GM19395 (cell line): ENCODE measurements at regions not wholly inside any gene's neighbourhood (a gene's known extent, or its start where the extent isn't known, plus 50 kb on each side); places are given as distances from the start of the nearest gene placed in this dataset.
"Not testable (repeated sequence)": the region's sequence is repeated elsewhere in the genome, so short reads cannot be mapped to it uniquely, and the experiment has no call there.

Source experiments
- ATAC-seq: cut with Tn5 transposase; IDR thresholded peaks from one replicate; pipeline ENCODE4 v1.9.1; 2021; ENCODE audit warnings: mild to moderate bottlenecking, moderate library complexity; ENCODE audit not compliant: unreplicated experiment

GRCh38 chr5:56763711-56764466 is 51.5 kb upstream of the MAP3K1 start:
- no peak for ATAC-seq

GRCh38 chr5:56763182-56763581 is 52.2 kb upstream of the MAP3K1 start:
- ATAC-seq, result no peak

GRCh38 chr5:56761151-56761885 is 54.0 kb upstream of the MAP3K1 start:
- ATAC-seq, result no peak

- ATAC-seq, result no peak
These were observed 54.6 kb upstream of the MAP3K1 start for GRCh38 chr5:56760723-56761122.

GRCh38 chr5:56759521-56760216 is 55.7 kb upstream of the MAP3K1 start:
- no peak for ATAC-seq

GRCh38 chr5:56757077-56757476 is 58.3 kb upstream of the MAP3K1 start:
- ATAC-seq, result no peak

- ATAC-seq, result no peak
These were observed 60.3 kb upstream of the MAP3K1 start for GRCh38 chr5:56755036-56755555.

- ATAC-seq, result not testable (repeated sequence)
These were observed 61.8 kb upstream of the MAP3K1 start for GRCh38 chr5:56753588-56753987.

- ATAC-seq, result no peak
These were observed 63.6 kb upstream of the MAP3K1 start for GRCh38 chr5:56751572-56752313.

GRCh38 chr5:56749842-56750241 is 65.5 kb upstream of the MAP3K1 start:
- no peak for ATAC-seq

- ATAC-seq, result no peak
These were observed 68.6 kb upstream of the MAP3K1 start for GRCh38 chr5:56746553-56747339.

GRCh38 chr5:56745864-56746263 is 69.5 kb upstream of the MAP3K1 start:
- no peak for ATAC-seq

- no peak for ATAC-seq
These were observed 74.5 kb upstream of the MAP3K1 start for GRCh38 chr5:56740868-56741267.

- no peak for ATAC-seq
These were observed 75.4 kb upstream of the MAP3K1 start for GRCh38 chr5:56739990-56740389.

- ATAC-seq, result no peak
These were observed 77.3 kb upstream of the MAP3K1 start for GRCh38 chr5:56737951-56738606.

- no peak for ATAC-seq
These were observed 78.2 kb upstream of the MAP3K1 start for GRCh38 chr5:56737002-56737621.

- no peak for ATAC-seq
These were observed 79.3 kb upstream of the MAP3K1 start for GRCh38 chr5:56735849-56736641.

GRCh38 chr5:56734091-56734694 is 81.2 kb upstream of the MAP3K1 start:
- no peak for ATAC-seq
